ENCODE measurements at regions not wholly inside any gene's neighbourhood (a gene's known extent, or its start where the extent isn't known, plus 50 kb on each side); places are given as distances from the start of the nearest gene placed in this dataset.

DNA sequence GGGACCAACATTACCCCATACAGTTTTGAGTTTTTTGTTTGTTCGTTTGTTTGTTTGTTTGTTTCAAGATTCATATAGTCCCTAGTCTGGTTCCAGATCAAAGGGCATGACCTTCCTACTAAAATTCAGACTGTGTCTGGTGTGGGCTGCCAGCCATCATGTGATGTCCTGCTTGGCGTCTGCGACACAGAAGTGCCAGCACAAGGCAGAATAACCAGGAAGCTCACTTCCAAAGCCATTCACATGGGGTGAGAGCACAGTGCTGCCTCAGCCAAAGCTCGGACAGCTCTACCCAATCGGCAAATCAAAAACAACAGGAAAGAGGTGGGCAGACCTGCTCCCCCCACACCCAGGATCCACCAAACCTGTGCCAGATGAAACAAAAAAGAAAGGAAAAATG lies 142.6 kb upstream of the THBS1 start:
- no peak for DNase-seq

DNA sequence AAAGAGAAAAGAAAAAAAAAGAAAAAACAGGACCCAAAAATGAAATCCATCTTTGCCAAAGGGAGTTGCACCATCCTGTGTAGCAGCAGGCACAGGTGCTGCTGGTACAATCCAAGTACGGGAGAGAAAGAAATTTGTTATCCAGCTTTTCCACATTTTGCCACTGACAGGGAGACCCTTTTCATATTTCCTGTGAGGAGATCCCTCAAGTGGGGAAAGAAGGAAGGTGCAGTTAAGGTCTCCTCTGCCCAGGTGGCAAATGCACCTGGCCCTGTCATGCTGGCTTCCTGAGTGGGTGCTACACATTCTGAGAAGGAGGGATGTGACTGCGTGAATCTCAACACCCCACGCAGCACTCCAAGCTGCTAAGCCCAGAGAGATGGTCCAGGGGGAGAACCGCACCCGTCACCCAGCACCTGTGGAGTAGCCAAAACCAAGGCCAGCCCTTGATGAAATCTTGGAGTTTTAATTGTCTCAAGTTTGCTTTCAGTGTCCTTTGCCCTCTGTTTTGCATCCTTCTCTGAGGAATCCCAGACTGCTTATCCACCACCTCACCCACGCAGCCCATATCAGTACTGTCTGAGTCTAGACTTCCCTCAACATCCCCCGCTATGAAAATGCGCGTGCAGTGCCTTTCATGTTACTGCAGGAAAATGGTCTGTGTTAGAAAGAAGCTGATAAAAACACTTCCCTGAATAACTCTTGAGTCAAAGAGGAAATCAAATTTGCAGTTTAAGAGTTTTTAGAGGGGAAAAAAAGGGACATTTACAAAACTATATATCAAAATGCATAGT lies 141.9 kb upstream of the THBS1 start:
- no peak for DNase-seq

DNA sequence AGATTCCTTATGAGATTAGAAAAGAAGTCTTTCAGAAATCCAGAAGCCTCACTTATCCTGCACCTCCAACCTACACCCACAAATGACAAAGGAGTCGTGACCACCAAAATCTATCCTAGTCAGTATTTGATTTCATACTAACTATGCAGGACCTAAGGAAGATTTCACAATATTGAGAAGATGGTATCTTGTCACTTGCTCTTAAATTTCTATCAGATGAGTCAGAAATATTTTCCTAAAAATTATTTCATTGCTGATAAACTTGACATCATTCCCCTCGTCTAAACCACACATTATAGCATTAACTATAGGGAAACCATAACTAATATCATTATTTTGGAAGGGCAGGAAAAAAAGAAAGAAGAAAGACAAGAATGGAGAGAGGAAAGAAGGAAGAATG lies 138.0 kb upstream of the THBS1 start:
- DNase-seq: no peak

DNA sequence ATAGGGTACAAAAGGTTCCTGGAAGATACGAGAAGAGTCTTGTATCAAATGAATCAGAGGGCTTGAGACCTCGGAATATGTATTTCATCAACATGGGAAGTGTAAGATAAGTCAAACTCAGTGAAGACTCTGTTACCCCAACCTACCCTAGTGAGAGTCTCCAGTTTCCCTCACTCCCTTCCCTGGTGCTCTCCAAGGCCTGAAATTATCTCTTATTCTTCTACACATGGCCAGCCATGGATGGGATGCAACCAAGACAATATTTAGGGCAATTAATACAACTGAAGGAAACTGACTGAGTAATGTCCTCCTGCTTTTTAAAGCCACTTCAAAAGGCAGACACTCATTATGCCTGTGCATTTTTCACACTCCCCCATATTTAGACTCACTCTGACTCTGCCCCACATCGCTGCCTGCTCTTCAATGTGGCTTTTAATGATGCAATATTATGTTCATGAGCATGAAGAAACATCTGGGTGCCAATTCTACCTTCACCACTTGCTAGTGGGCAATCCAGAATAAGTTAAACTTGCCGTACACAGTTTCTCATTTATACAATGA lies 137.1 kb upstream of the THBS1 start:
- DNase-seq: no peak

GRCh38 chr15:39444735-39445470 lies 136.0 kb upstream of the THBS1 start:
- no peak for DNase-seq

GRCh38 chr15:39445931-39446330 lies 134.9 kb upstream of the THBS1 start:
- DNase-seq: no peak

DNA sequence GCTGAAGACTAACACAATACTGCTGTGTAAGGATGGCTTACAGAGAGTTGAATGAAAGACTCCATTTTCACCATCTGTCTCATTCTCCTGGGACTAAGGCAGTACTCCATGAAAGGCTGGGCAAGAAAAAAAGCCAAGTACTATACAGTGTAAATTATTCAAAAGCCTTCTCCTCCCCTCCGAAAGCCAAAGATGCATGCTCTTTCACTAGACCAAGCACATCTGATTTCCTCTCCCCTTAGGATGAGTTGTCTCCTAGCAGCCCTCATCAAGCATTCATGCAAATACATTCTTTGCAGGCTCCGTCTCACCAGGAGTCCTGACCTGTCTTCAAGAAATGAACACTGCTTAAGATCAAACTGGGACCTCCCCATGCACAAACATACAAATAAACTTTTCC lies 133.5 kb upstream of the THBS1 start:
- no peak for DNase-seq

DNA sequence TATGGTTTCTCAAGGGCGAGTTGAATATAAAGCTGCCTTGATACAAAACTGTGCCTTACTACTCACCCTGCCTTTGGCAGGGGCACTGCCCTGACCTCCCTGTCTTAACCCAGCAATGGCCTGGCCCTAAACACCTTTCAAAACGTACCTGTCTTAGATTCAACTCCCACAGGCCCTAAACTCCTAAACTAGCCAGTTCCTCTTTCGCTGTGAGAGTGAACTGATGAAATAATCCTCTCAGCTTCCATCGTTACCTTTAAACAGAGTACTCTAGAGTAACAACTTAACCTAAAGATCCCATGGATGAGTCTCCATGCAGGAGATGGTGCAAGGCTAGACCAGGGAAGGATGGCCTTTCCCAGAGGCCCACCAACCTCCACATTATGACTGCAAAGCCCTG lies 133.0 kb upstream of the THBS1 start:
- no peak for DNase-seq

DNA sequence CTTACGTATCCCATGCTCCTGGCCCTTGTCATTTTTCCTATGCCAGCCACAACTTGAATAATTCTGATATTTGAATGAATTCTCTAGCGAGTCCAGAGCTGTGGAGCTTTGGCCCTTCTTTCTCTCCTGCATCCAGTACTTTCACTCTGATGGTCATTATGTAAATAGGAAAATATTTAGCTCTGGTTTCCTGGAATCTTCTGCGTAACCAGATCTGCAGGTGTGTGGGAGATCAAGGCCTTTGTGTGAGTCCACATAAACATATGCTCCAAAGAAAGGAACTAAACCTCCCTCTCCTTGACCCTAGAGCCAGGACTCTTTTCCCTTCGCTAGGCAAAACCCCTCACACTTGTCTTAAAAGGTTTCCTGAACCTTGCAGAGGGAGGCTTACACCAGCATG lies 132.5 kb upstream of the THBS1 start:
- DNase-seq: no peak

DNA sequence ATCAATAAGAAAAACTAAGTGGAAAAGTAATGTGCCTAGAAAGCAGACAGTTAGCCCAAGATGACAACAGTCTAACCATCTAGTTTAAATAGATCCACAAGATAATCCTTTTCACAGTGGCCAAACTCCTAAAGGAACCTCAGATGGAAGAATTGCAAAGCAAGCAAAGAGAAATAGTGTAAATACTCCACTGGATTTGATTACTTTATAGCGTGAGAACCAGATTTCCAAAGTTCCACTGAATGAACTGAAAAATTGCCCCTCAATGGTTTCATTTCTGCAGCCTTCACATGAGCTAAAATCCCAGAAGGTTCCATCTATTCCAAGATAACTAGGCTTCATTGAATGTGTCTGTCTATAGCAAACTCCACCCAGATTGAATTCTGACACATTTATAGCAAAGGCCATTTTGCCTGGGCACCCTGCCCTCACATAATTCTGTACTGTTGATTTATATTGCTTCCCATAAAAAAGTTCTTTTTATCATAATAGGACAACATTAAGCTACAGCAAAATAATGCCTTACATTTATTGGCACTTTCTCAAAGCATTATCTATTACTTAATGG lies 129.7 kb upstream of the THBS1 start:
- no peak for DNase-seq

- no peak for DNase-seq
Observed at GRCh38 chr15:39451871-39452270, 129.0 kb upstream of the THBS1 start.

DNA sequence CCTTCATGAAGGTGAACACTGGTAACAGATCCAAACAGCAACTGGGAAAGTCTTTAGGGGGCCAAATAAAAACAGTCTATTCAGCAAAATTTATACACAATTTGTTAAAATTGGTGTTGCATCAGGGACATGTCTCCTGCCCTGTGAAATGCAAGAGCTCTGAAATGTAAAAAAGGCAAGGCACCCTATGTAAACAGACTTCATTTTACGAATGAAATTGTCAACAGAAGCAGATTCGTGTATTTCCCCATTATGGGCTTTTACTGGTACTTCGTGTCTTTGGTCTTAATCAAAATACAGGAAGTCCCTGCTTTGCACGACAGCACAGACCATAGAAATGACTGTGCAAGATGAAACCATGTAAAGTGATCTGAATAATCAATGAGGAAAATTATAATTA lies 127.3 kb upstream of the THBS1 start:
- DNase-seq: no peak

GRCh38 chr15:39454189-39454986 lies 126.5 kb upstream of the THBS1 start:
- DNase-seq: no peak

DNA sequence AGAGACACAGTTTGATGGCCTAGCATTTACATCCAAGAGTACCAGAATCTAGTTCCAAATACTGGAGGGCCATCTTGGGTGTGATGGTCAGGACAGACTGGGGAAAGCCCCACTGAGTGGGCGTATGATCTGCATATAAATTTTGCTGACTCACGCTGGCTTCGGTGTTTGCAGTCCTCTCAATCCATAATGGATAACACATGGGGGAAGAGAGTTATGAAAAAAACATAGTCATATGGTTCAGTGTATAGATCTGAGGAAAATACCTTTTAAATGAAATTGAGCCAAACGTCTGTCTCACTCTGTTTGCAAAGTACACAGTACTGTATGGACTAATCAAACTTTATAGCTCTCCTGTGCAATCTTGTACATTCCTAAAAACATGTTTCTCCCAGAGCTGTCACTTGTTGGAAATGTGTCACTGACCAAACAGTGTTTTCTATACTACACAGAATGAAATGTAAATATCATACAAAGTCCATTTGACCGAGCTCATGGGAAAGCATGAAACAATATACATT lies 125.3 kb upstream of the THBS1 start:
- DNase-seq: peak; percentile 56

DNA sequence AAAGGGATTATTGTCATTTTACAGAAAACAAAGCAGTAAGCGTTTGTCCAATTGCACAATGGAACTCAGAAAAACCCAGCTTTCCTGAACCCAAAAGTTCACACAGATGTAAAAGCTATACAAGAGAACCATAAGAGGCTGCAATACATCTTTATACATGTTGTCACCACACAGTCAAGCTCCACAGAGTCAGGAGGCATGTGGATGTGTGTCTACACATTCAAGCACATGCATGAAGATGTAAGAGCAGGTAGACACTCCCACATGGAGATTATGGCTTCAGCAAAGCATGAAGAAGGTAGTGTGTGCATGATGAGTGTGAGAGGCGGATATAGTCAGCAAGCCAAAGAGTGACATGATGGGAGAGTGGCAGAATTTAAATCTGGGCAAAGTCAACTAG lies 124.7 kb upstream of the THBS1 start:
- DNase-seq: no peak

- DNase-seq: no peak
Observed at GRCh38 chr15:39456582-39457330, 124.1 kb upstream of the THBS1 start.

- DNase-seq: no peak
Observed at GRCh38 chr15:39458131-39458530, 122.7 kb upstream of the THBS1 start.

DNA sequence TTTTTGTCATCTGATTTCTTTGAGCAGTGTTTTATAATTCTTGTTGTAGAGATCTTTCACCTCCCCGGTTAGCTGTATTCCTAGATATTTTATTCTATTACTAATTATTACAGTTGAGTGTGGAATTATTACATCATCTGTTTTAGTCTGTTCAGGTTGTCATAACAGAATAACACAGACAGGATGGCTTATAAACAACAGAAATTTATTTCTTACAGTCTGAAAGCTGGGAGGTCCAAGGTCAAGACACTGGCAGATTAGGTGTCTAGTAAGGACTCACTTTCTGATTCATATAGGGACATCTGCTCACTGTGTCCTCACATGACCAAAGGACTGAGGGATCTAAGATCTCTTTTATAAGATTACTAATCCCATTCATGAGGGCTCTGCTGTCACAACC lies 121.3 kb upstream of the THBS1 start:
- no peak for DNase-seq

GRCh38 chr15:39460748-39461147 lies 120.1 kb upstream of the THBS1 start:
- no peak for DNase-seq

DNA sequence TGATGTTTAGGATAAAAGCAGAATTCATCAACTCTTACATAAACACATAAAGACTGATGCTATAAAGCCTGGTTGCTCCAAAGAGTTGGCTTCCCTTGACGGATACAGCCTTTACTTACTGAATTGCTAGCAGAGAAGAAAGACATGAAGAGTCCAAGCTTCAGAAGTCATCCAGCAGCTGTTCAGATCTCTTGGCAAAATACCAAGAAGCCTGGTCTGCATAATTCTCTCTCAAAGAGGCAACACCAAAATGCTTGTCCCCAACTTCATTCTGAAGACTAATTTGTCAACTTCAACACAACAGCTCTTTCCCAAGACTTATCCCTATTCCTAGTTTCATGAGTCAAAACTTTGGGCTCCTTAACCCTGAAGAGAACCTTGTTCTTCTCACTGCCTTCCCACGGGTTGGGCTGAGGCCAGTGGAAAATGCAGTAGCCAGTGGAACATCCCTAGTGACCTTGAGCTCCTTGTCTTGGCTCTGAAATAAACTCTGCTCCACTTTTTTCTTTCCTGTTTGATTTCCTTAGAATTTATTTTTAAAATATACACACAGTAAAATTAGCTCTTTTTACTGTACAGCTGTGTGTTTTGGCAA lies 119.2 kb upstream of the THBS1 start:
- DNase-seq: peak; percentile 74

GRCh38 chr15:39462691-39463090 lies 118.2 kb upstream of the THBS1 start:
- DNase-seq: no peak
